Stimulated activated CD8-positive, alpha-beta memory T cell treated with anti-CD3 and anti-CD28 coated beads, Interleukin-4, amount 100 ng/mL, for 48 hours (primary cell): ENCODE measurements at regions not wholly inside any gene's neighbourhood (a gene's known extent, or its start where the extent isn't known, plus 50 kb on each side); places are given as distances from the start of the nearest gene placed in this dataset.
"Not testable (repeated sequence)": the region's sequence is repeated elsewhere in the genome, so short reads cannot be mapped to it uniquely, and the experiment has no call there.

Experiments used
- DNase-seq: peaks from one replicate; pipeline ENCODE4 v3.0.0-alpha.2; 2020

GRCh38 chr12:89783359-89784060 is 74.9 kb upstream of the ATP2B1 start:
- no peak for DNase-seq

GRCh38 chr12:89782807-89783206 is 74.2 kb upstream of the ATP2B1 start:
- DNase-seq = no peak

GRCh38 chr12:89781946-89782550 is 73.4 kb upstream of the ATP2B1 start:
- no peak for DNase-seq

GRCh38 chr12:89781156-89781555 is 72.5 kb upstream of the ATP2B1 start:
- no peak for DNase-seq

- DNase-seq = no peak
Measured at GRCh38 chr12:89779090-89779489, 70.5 kb upstream of the ATP2B1 start.

- no peak for DNase-seq
Measured at GRCh38 chr12:89777733-89778379, 69.2 kb upstream of the ATP2B1 start.

GRCh38 chr12:89775986-89776365 is 67.3 kb upstream of the ATP2B1 start:
- no peak for DNase-seq

- DNase-seq = no peak
Measured at GRCh38 chr12:89775063-89775985, 66.7 kb upstream of the ATP2B1 start.

GRCh38 chr12:89774645-89775044 is 66.0 kb upstream of the ATP2B1 start:
- DNase-seq = no peak

GRCh38 chr12:89770391-89770790 is 61.8 kb upstream of the ATP2B1 start:
- no peak for DNase-seq

- no peak for DNase-seq
Measured at GRCh38 chr12:89769483-89769818, 60.8 kb upstream of the ATP2B1 start.

GRCh38 chr12:89768586-89769482 is 60.2 kb upstream of the ATP2B1 start:
- peak; percentile 51 for DNase-seq

- DNase-seq = no peak
Measured at GRCh38 chr12:89765959-89766824, 57.6 kb upstream of the ATP2B1 start.

- not testable (repeated sequence) for DNase-seq
Measured at GRCh38 chr12:89764164-89764563, 55.5 kb upstream of the ATP2B1 start.

GRCh38 chr12:89762498-89763170 is 54.0 kb upstream of the ATP2B1 start:
- DNase-seq = no peak

GRCh38 chr12:89760783-89761182 is 52.1 kb upstream of the ATP2B1 start:
- no peak for DNase-seq
